ENCODE measurements at regions not wholly inside any gene's neighbourhood (a gene's known extent, or its start where the extent isn't known, plus 50 kb on each side); places are given as distances from the start of the nearest gene placed in this dataset.

- intact Hi-C loops (cut with micrococcal nuclease): no loop called here
- no peaks in the 10 kb centered on the region for H3K36me3 Mint-ChIP-seq (ENCODE audit: low read depth)
- no peaks in the 10 kb centered on the region for H3K9me3 Mint-ChIP-seq
- H3K4me1 Mint-ChIP-seq (ENCODE audit: low read depth): no peaks in the 10 kb centered on the region
- H3K27me3 Mint-ChIP-seq: peaks cover 45% of the 10 kb centered on the region
- H3K27ac Mint-ChIP-seq: no peak overlapping the region
- H3K4me3 Mint-ChIP-seq: no peak overlapping the region
These were observed 53.4 kb upstream of the LHX5 start for GRCh38 chr12:113525066-113525465.

DNA sequence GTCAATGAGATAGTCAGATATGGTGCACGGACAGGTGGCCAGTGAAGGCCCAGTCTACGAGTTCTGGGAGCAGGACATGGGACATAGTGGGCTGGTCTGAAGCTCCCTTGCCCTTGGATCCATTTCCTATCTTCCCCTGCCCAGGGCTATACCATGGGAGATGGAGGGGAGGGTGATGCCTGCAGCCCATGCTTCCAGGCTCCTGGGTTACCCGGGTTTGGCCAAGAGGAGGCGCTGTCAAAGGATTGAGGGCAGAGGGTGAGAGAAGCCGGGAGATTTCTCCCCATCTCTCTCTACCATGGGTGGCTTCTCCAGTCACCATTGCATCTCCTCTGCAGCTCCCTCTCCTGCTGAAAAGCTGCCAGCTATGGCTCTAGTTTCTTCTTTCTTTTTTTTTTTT is 52.8 kb upstream of the LHX5 start:
- Mint-ChIP-seq H3K9me3 (no peaks in the 10 kb centered on the region), H3K4me3 (no peak overlapping the region), H3K4me1 (ENCODE audit: low read depth) (no peaks in the 10 kb centered on the region), H3K36me3 (ENCODE audit: low read depth) (no peaks in the 10 kb centered on the region), H3K27me3 (peaks cover 51% of the 10 kb centered on the region), H3K27ac (no peak overlapping the region)
- intact Hi-C loops (cut with micrococcal nuclease): no loop called here

DNA sequence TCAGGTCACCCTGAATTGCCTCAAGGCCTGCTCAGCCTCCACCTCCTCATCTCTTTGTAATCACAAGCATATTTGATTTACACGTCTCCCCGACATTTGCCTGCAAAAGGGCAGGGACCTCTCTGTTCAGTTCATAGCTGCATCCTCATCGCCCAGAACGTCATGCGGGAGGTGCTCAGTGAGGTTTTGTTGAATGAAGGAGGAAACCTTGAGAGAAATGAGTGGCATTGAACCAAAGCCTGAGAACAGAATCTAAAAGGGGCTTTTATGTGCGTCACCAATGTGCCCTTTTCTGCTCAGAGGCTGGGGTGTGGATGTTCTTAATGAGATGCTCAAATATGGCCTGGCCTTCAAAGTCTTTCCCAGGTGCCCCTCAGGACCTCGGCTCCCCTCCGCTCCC is 50.0 kb upstream of the LHX5 start:
- Mint-ChIP-seq H3K27me3 (peaks cover 61% of the 10 kb centered on the region), H3K4me1 (ENCODE audit: low read depth) (no peaks in the 10 kb centered on the region), H3K4me3 (no peak overlapping the region), H3K27ac (no peak overlapping the region), H3K9me3 (no peaks in the 10 kb centered on the region), H3K36me3 (ENCODE audit: low read depth) (no peaks in the 10 kb centered on the region)
- intact Hi-C loops (cut with micrococcal nuclease): no loop called here
